ENCODE measurements at regions not wholly inside any gene's neighbourhood (a gene's known extent, or its start where the extent isn't known, plus 50 kb on each side); places are given as distances from the start of the nearest gene placed in this dataset.

DNA sequence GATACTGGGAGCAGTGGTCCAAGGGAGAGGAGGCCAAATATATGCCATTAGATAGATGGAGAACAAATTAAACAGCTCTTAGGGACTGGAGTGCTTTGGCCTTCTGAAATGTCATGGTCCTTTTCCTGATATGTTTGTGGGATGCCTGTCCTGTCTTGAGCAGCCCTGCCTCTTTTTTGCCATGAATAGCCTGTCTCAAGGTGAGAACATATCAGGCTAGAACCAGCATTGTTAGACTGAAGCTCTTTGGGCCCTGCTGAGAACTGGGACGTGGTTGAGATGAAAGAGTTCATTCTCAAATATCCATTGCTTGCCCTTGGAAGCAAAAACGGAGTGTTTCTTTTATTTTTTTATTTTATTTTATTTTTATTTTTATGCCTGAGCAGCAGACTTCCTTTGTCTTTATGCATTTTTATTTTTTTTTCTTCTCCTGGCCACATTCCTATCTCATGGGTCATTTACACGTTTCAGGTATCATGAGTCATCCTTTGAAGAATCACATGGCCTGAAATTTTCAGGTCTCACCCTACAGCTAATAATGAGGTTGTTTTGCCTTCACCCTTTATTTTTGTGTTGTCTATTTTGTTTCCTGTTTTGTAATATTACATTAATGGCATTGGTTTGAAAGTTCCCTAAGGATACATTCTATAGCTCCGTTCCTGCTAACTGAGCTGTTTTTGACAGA is 371.4 kb downstream of the PSAT1 start:
- no peak for TF ChIP-seq SP1 (IDR thresholded peaks at IDR 0.05)
- no peak for TF ChIP-seq FOXK2 (IDR thresholded peaks at IDR 0.05)
- TF ChIP-seq BHLHE40 (IDR thresholded peaks at IDR 0.05; ENCODE audit: borderline replicate concordance), result no peak
- no peak for TF ChIP-seq FOXA1 (IDR thresholded peaks at IDR 0.05)
- no peak for TF ChIP-seq SUZ12 (IDR thresholded peaks at IDR 0.05)
- TF ChIP-seq ZNF384 (IDR thresholded peaks at IDR 0.05), result no peak
- TF ChIP-seq CTBP1 (IDR thresholded peaks at IDR 0.05; ENCODE audit: borderline replicate concordance), result no peak
- no peak for TF ChIP-seq FOXM1 (IDR thresholded peaks at IDR 0.05; ENCODE audit: borderline replicate concordance)
- no peak for TF ChIP-seq HDGF (IDR thresholded peaks at IDR 0.05; ENCODE audit: borderline replicate concordance)
- TF ChIP-seq LEF1 (IDR thresholded peaks at IDR 0.05; ENCODE audit: borderline replicate concordance), result no peak
